Caki2 (cell line): ENCODE measurements at regions not wholly inside any gene's neighbourhood (a gene's known extent, or its start where the extent isn't known, plus 50 kb on each side); places are given as distances from the start of the nearest gene placed in this dataset.

ENCODE experiments used
- DNase-seq: peaks from one replicate; pipeline ENCODE4 v3.0.0-alpha.2; 2015; ENCODE audit warnings: low read depth
- in situ Hi-C: cut with HindIII; loops from 2 replicates; pipeline ENCODE4 v1.10.0; 2016; ENCODE audit warnings: low sequenced_read_pairs, low pct_unique_long_range_greater_than_20kb, mixed read lengths

DNA sequence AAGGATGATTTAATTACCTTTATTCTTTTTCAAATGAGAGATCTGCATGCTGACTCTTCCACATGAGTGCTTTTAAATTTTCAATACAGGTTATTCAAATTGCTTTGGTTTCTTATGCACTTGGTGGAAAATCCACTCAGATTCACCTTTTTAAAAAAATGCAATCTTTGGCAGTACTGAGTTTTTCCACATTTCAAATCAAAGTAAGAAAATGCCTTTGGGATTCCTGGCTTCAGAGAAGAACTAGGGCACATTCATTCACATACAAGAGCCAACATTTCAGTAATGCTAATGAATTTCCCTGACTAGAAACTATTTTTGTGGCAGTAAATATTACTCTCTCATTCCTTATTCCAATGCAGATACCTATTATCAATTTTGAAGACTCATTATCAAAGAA is 342.2 kb downstream of the ETNK1 start:
- no peak for DNase-seq
- in situ Hi-C loops, result no loop called here

DNA sequence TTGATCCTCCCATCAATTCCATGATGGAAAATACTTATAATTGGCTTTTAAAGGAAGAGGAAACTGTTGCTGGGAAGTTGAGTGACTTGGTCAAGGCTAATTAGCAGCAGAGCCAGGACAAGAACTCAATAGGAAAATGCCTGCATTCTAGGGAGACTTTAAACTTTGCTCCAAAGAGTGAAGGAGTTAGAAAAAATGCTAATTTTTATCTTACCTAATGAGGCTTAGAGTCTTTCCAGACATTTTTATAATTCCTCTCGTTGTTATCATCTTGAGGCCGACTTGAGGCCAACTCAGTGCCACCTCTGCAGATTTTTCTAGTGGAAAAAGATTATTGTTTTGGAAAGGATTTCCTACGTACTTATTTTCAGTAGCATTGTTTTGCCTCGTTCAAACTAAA is 344.6 kb downstream of the ETNK1 start:
- in situ Hi-C loops, result no loop called here
- no peak for DNase-seq

DNA sequence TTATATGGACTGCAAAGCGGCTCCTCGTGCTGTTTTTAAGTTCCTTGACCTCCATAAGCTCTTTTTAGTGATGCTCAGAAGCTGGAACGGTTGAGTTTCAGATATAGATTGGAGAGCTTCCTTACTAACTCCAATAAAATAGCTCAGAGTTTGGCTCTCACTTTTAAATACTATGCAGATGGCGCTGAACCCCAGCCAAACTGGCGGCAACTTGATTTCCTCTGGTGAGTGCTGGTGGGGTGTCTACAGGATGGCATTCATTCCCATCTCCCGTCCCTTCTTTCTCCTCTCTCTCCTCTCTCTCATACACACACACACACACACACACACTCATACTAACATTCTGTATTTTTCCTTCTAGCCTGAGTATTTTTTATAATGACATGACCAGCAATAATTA is 346.3 kb downstream of the ETNK1 start:
- in situ Hi-C loops, result no loop called here
- no peak for DNase-seq

DNA sequence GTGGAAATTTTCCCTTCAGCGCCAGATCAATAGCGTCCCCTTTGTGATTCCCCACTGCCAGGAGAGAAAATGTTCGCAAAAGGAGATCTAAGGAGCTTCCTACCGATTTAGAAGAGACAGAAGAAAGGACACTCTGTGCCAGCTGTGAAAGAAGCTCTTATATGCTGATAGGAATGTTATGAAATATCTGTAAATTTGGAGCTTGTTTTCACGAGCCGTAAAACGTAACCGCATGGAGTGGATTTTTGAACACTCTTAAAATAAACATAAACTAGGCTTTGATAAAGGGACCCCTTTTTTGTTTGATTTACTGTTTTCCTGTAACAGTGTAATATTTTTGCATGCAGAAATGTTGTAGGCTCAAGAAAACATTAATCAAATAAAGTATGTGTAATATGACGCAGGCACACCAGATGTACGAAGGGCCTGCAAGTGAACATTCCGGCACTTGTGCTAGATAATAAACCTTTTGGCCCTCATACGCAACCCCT is 346.8 kb downstream of the ETNK1 start:
- in situ Hi-C loops, result no loop called here
- no peak for DNase-seq

GRCh38 chr12:22974865-22975264 is 349.9 kb downstream of the ETNK1 start:
- DNase-seq, result peak; percentile 34
- in situ Hi-C loops, result no loop called here

- in situ Hi-C loops, result no loop called here
- peak; percentile 70 for DNase-seq
Observed at GRCh38 chr12:22978962-22979361, 354.0 kb downstream of the ETNK1 start.

- DNase-seq, result no peak
- in situ Hi-C loops, result no loop called here
Observed at GRCh38 chr12:22979854-22980469, 355.0 kb downstream of the ETNK1 start.

- no peak for DNase-seq
- in situ Hi-C loops, result no loop called here
Observed at GRCh38 chr12:22981711-22982110, 356.7 kb downstream of the ETNK1 start.

GRCh38 chr12:22982635-22983034 is 357.7 kb downstream of the ETNK1 start:
- no peak for DNase-seq
- in situ Hi-C loops, result no loop called here

DNA sequence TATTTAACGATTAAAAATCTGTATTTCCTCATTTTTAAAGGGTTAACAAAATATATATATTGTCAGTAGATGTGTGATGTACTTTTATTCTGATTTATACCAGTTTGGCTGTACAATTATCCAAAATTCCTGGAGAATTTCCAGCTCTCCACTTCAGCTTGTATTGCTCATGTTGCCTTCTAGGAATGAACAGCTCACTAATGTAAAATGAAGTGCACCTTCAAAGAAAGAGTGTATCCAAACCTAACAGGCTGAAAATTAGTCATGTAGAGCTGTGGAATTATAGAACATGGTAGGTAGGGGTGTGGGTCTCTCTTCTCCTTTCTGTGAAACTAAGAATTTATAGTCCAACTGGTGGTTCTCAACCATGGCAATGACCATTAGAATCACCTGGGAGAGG is 362.0 kb downstream of the ETNK1 start:
- in situ Hi-C loops, result no loop called here
- DNase-seq, result no peak

- DNase-seq, result no peak
- in situ Hi-C loops, result no loop called here
Observed at GRCh38 chr12:22990501-22990900, 365.5 kb downstream of the ETNK1 start.

DNA sequence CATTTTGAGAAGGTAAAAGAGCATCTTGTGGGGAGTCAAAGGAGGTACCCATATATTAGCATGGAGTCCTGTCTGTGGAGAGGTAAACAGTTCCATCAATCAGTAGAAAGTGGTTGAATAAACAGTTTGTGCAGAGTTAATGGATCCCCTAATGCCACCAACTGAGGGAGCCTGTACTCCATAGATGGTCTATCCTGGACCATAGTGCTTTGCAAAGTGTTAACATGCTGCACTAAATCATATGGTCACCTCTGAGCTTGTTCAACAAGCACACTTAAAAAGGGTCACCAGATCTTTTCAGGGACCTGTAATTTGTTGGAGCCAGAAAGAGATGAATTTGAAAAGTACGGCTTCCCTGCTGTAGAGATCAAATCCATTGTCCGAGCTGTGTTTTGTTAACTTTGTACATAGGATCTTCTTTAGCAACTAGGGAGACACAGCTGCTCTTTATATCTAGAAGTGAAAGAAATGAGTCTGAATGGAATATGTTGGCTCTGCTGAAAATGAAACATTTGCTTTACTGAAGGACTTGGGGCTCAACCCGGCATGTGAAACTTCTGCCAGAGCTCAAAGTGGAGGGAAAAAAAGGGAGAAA is 366.4 kb downstream of the ETNK1 start:
- DNase-seq, result no peak

DNA sequence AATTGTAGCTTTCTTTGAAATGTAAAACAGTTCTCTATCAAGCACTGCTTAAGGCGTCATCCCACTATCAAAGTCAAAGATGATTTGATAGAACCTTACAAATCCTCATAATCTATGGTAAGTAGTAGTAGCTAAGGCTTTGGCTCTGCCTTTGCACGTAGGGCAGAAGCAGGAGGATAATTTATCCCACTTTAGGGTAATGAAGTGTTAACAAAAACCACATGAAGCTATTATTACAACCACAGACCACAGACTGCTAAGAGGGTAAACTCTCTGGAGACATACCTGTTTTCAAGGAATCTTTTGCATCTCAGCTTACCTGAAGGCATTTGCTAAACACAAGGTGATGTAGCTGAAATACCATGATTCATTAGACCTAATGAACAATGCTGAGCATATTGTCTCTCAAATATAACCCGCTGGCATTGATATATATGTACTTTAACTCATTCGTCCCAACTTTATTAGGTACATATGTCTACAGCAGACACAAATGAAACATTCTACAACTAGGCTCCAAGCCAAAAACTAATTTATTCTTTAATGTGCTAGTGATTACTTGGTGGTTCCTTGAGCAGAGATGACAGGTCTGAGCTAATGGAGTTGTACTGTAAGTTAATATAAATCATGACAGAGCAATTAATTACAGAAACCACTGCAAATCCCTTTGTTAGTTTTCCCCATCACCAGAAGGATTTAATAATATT is 368.8 kb downstream of the ETNK1 start:
- in situ Hi-C loops, result no loop called here
- DNase-seq, result no peak

More for the DNA sequence above, 366.4 kb downstream of the ETNK1 start:
- in situ Hi-C loops, result no loop called here

DNA sequence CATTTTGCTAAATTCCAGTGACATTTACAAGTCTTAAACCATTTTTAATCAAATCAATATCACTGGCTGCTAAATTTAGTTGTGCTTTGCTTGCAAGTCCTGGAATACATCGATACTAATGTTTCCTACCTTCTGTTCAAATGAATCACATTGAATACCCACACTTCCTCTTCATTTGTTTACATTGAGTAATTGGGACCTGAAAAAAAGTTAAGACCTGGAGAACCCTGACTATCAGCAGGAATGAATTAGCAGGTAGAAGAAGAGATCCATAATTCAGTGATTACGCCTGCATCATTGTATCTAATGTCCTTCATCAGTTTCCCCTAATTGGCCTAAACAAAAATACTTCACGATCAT is 369.3 kb downstream of the ETNK1 start:
- in situ Hi-C loops, result no loop called here
- DNase-seq, result no peak

DNA sequence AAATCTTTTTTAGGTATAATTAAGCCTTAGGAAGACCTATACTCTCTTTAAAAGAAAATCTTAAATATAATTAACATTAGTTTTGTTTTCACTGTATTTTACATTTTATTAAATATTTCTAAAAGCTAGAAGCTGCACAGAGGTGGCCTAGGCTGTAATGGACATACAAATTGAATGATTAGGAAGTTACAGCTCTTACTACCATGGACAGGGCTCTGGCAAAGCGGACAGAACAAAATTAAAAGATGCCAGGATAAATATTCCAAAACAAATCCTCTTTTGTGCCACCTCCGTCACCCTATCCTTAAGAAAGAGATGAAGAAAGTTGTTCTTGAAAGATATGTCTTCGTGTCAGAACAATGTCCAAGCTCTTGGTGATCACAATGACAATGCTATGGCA is 376.5 kb downstream of the ETNK1 start:
- in situ Hi-C loops, result no loop called here
- DNase-seq, result no peak

- in situ Hi-C loops, result no loop called here
- no peak for DNase-seq
Observed at GRCh38 chr12:23002381-23002780, 377.4 kb downstream of the ETNK1 start.

- in situ Hi-C loops, result no loop called here
- no peak for DNase-seq
Observed at GRCh38 chr12:23004473-23005020, 379.6 kb downstream of the ETNK1 start.

DNA sequence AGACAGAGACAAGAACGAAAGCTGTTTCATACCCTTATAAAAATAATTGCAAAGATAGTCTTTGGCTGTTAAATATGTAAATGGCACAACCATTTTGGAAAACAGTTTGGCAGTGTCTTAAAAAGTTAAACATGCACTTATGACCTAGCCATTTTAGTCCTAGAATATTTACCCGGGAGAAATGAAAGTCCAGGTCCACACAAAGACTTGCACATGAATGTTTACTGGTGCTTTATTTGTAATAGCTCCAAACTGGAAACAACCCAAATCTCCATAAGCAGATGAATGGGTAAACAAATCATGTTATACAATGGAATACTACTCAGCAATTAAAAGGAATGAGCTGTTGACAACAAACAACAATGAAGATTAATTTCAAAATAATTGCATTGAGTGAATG is 380.4 kb downstream of the ETNK1 start:
- in situ Hi-C loops, result no loop called here
- no peak for DNase-seq

DNA sequence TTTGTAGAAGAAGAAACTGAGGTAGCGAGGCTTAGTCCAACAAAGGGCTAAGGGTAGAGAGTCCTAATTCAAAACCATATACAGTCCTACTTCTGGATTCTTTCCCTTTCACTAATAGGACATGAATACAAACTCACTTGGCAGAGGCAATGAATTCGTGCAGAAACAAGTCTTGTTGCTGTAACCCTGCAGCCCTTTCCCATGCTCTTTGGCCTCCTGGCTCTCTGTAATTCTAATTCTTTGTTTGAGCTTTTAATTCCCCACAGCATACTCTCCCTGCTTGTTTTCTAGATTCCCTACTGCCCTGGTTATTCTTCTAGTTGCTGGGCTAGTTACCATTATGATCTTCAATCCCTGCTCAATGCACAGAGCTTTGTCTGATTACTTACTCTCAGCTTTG is 381.4 kb downstream of the ETNK1 start:
- in situ Hi-C loops, result no loop called here
- DNase-seq, result no peak
